Neural progenitor cell (in vitro differentiated cells): ENCODE measurements at regions not wholly inside any gene's neighbourhood (a gene's known extent, or its start where the extent isn't known, plus 50 kb on each side); places are given as distances from the start of the nearest gene placed in this dataset.

Experiments
- EZH2 ChIP-seq: fragments of 200-600 bp; sonication (generic); IDR thresholded peaks from 2 replicates; pipeline ENCODE4 v1.6.1; 2017; ENCODE audit warnings: antibody characterized with exemption, mild to moderate bottlenecking, moderate library complexity
- EZH2phosphoT487 ChIP-seq: fragments of 200-600 bp; sonication (generic); IDR thresholded peaks from 2 replicates; pipeline ENCODE4 v1.6.1; 2017; ENCODE audit warnings: antibody characterized with exemption
- TF ChIP-seq, protein P1 (sequence below): fragments of 200-600 bp; sonication (generic); IDR thresholded peaks from 2 replicates; pipeline ENCODE4 v1.5.1; 2017; ENCODE audit warnings: antibody characterized with exemption, mild to moderate bottlenecking

DNA sequence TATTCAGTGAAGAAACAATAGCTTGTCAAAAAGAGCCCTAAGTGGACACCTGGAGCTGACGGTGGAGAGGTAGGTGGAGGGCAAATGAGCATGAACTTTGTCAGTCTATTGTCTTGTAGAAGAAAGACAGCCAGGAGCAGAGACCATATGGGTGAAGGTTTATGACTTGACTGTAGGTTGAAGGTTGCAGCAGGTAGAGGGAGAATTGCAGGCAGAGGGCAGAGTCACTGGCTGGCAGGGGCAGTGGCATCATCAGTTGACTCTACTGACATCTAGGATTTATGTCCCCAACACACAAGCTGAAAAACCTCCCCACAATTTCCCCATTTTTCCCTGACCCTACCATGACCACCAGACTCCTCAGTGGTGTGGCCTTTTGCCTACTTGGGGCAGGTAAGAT lies 243.6 kb upstream of the PRSS58 start:
- TF ChIP-seq, protein P1, sequence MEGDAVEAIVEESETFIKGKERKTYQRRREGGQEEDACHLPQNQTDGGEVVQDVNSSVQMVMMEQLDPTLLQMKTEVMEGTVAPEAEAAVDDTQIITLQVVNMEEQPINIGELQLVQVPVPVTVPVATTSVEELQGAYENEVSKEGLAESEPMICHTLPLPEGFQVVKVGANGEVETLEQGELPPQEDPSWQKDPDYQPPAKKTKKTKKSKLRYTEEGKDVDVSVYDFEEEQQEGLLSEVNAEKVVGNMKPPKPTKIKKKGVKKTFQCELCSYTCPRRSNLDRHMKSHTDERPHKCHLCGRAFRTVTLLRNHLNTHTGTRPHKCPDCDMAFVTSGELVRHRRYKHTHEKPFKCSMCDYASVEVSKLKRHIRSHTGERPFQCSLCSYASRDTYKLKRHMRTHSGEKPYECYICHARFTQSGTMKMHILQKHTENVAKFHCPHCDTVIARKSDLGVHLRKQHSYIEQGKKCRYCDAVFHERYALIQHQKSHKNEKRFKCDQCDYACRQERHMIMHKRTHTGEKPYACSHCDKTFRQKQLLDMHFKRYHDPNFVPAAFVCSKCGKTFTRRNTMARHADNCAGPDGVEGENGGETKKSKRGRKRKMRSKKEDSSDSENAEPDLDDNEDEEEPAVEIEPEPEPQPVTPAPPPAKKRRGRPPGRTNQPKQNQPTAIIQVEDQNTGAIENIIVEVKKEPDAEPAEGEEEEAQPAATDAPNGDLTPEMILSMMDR, result no peak
- TF ChIP-seq EZH2 (no peak), EZH2phosphoT487 (no peak)
